ENCODE measurements at regions not wholly inside any gene's neighbourhood (a gene's known extent, or its start where the extent isn't known, plus 50 kb on each side); places are given as distances from the start of the nearest gene placed in this dataset.

GRCh38 chr14:36083317-36083716 is 93.2 kb downstream of the PTCSC3 start:
- no peak for DNase-seq

GRCh38 chr14:36078080-36078479 is 98.4 kb downstream of the PTCSC3 start:
- no peak for DNase-seq

GRCh38 chr14:36076197-36076596 is 100.3 kb downstream of the PTCSC3 start:
- DNase-seq = no peak

GRCh38 chr14:36075203-36075602 is 101.3 kb downstream of the PTCSC3 start:
- DNase-seq = no peak

GRCh38 chr14:36070720-36071043 is 105.8 kb downstream of the PTCSC3 start:
- no peak for DNase-seq

- DNase-seq = peak in 1 of 4 experiments; percentile 3
Measured at GRCh38 chr14:36070031-36070719, 106.3 kb downstream of the PTCSC3 start.

GRCh38 chr14:36069535-36069900 is 107.0 kb downstream of the PTCSC3 start:
- no peak for DNase-seq

- DNase-seq = no peak
Measured at GRCh38 chr14:36068777-36069534, 107.6 kb downstream of the PTCSC3 start.

- no peak for DNase-seq
Measured at GRCh38 chr14:36067428-36068187, 108.9 kb downstream of the PTCSC3 start.

GRCh38 chr14:36066636-36067035 is 109.9 kb downstream of the PTCSC3 start:
- no peak for DNase-seq

GRCh38 chr14:36065831-36066230 is 110.7 kb downstream of the PTCSC3 start:
- no peak for DNase-seq

GRCh38 chr14:36059531-36059930 is 117.0 kb downstream of the PTCSC3 start:
- no peak for DNase-seq

- no peak for DNase-seq
Measured at GRCh38 chr14:36057452-36058116, 118.9 kb downstream of the PTCSC3 start.

- no peak for DNase-seq
Measured at GRCh38 chr14:36056845-36057244, 119.7 kb downstream of the PTCSC3 start.

- DNase-seq = no peak
Measured at GRCh38 chr14:36055681-36056225, 120.8 kb downstream of the PTCSC3 start.

- DNase-seq = no peak
Measured at GRCh38 chr14:36055052-36055378, 121.5 kb downstream of the PTCSC3 start.

GRCh38 chr14:36054353-36055051 is 122.0 kb downstream of the PTCSC3 start:
- no peak for DNase-seq

- DNase-seq = no peak
Measured at GRCh38 chr14:36052681-36053080, 123.8 kb downstream of the PTCSC3 start.

GRCh38 chr14:36052063-36052462 is 124.5 kb downstream of the PTCSC3 start:
- DNase-seq = no peak

GRCh38 chr14:36048667-36049066 is 127.9 kb downstream of the PTCSC3 start:
- no peak for DNase-seq

GRCh38 chr14:36047912-36048311 is 128.6 kb downstream of the PTCSC3 start:
- no peak for DNase-seq

GRCh38 chr14:36035675-36036074 is 140.8 kb downstream of the PTCSC3 start:
- no peak for DNase-seq

- no peak for DNase-seq
Measured at GRCh38 chr14:36028665-36029064, 147.9 kb downstream of the PTCSC3 start.

Measured in activated CD4-positive, CD25-positive, alpha-beta regulatory T cell (primary cell).